ENCODE measurements at regions not wholly inside any gene's neighbourhood (a gene's known extent, or its start where the extent isn't known, plus 50 kb on each side); places are given as distances from the start of the nearest gene placed in this dataset.
"Not testable (repeated sequence)": the region's sequence is repeated elsewhere in the genome, so short reads cannot be mapped to it uniquely, and the experiment has no call there.

DNA sequence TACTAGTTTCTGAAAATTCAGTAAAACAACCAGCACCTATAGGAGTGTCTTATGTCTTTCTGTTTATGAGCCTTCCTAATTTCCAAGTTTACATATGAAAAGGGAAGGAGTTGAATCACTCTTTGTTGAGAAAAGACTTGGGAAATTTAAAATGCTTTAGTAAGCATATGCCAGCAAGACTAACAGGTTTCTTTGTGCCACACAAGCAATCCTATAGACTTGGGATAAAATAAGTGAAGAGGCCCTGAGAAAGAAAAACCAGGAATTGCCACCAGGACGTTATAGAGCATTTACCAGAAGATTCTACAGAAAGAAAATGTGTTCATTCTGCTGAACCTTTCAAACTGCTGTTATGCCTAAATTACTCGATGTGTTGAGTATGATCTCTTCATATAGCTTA lies 1099.1 kb downstream of the EPHA3 start:
- H3K4me1 ChIP-seq (ENCODE audit: control insufficient read depth, insufficient read depth, low read length); H3K27ac ChIP-seq (ENCODE audit: low read length); H3K27me3 ChIP-seq (ENCODE audit: control insufficient read depth, insufficient read depth); DNase-seq; intact Hi-C loops (cut with DNase I); H3K9me3 ChIP-seq (ENCODE audit: control insufficient read depth, low read length); ATAC-seq; H3K4me3 ChIP-seq (ENCODE audit: low read length): not testable (repeated sequence)
- WGBS = 57% methylated on average over 2 of the region's 2 CpGs

DNA sequence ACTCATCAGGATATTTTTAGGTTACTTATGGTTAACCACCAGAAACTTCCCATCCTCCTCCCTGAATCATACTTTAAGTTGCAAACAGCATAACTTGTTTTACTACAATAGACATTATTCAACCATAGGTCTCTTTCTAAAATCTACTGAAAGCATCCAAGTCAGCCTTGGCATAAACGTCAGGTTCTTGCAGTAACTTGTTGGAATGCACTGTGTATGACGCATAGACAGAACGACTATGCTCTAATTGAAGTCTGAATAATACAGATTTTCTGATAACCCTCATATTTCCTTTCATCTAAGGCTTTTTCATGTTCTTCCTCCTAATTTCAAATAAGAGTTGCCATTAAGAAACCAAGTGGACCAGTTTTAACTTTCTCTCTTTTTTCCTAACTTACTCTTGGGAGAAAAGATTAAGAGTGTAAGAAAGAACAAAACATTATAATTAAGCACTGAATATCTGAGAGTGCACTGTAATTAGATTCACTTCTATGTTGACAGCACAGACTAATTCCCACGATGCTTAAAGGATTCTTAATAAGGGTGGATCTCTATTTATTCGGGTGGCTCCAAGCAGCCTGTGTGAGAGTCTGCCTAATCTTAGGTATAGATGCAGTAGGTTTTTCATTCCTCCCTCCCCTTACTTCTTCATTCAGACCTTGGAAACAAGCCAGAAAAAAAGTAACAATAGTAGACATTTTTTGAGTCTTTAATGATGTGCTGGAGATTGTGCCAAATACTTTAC lies 1100.1 kb downstream of the EPHA3 start:
- intact Hi-C loops (cut with DNase I); H3K9me3 ChIP-seq (ENCODE audit: control insufficient read depth, low read length); H3K4me3 ChIP-seq (ENCODE audit: low read length); H3K27me3 ChIP-seq (ENCODE audit: control insufficient read depth, insufficient read depth); DNase-seq; H3K27ac ChIP-seq (ENCODE audit: low read length); H3K4me1 ChIP-seq (ENCODE audit: control insufficient read depth, insufficient read depth, low read length); ATAC-seq: not testable (repeated sequence)
- WGBS = 70% methylated on average over 5 of the region's 5 CpGs

DNA sequence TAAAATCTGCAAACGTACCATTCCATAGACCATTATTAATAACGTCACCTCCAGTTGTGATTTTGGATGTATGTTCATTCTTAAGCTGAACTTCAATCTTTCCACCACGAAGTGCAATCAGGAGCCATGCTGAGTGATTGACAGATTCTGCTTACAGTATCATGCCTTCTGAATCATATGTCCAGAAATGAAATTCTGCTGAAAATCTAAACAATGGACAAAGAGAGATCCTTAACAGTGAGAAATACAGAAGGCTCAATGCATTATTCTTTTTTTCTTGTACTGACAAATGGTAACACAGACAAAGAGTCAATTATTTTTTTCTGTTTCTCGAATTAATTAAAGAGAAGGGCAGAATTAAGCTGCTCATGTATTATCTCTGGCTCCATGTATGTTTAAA lies 1114.5 kb downstream of the EPHA3 start:
- H3K9me3 ChIP-seq (ENCODE audit: control insufficient read depth, low read length) = no peaks in the 10 kb centered on the region
- H3K4me1 ChIP-seq (ENCODE audit: control insufficient read depth, insufficient read depth, low read length) = no peaks in the 10 kb centered on the region
- intact Hi-C loops (cut with DNase I) = no loop called here
- H3K27me3 ChIP-seq (ENCODE audit: control insufficient read depth, insufficient read depth) = no peaks in the 10 kb centered on the region
- 56% methylated on average over 4 of the region's 4 CpGs for WGBS
- no peak for DNase-seq
- ATAC-seq = no peak
- no peak overlapping the region for H3K27ac ChIP-seq (ENCODE audit: low read length)
- no peak overlapping the region for H3K4me3 ChIP-seq (ENCODE audit: low read length)

DNA sequence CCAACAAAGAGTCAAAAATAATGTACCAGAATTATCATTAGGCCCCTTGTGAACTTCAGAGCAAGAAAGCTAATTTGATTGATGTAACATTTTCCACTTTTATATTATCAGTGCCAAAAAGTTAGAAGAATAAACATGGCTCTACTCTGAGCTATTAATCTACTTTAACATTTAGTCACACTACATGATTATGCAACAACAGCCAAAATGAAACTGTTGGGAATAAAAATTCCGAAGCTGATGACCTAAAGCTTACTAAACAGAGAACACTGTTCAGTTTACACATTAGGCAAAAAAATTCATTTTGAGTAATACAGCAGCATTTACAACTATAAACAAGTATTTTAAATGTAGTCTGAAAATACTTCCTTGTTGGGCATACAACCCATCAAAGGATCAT lies 1134.1 kb downstream of the EPHA3 start:
- WGBS = 49% methylated on average over 1 of the region's 1 CpG
- Histone ChIP-seq H3K27me3 (ENCODE audit: control insufficient read depth, insufficient read depth) (no peaks in the 10 kb centered on the region), H3K27ac (ENCODE audit: low read length) (no peak overlapping the region), H3K4me1 (ENCODE audit: control insufficient read depth, insufficient read depth, low read length) (no peaks in the 10 kb centered on the region), H3K9me3 (ENCODE audit: control insufficient read depth, low read length) (no peaks in the 10 kb centered on the region), H3K4me3 (ENCODE audit: low read length) (no peak overlapping the region)
- intact Hi-C loops (cut with DNase I) = no loop called here
- ATAC-seq (peak in 1 of 2 donors; percentile 72), DNase-seq (no peak)

DNA sequence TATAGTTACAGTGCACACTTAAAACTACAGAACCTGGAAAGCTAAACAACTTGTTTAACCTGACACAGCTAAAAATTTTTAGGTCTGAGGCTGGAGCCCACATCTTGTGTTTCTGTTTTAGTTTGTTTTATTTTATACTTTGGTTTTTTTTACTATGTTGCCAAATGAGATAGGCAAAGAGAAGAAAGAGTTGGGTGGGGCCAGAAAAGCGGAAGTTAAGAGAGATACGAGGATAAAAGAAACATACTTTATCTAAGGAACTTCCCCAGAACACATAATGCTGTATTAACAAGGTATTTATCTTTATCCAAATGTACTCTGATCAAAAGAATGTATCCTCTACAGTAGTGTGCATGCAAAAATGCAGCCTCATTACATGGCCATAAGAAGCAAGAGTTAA lies 1145.7 kb downstream of the EPHA3 start:
- 36% methylated on average over 2 of the region's 2 CpGs for WGBS

DNA sequence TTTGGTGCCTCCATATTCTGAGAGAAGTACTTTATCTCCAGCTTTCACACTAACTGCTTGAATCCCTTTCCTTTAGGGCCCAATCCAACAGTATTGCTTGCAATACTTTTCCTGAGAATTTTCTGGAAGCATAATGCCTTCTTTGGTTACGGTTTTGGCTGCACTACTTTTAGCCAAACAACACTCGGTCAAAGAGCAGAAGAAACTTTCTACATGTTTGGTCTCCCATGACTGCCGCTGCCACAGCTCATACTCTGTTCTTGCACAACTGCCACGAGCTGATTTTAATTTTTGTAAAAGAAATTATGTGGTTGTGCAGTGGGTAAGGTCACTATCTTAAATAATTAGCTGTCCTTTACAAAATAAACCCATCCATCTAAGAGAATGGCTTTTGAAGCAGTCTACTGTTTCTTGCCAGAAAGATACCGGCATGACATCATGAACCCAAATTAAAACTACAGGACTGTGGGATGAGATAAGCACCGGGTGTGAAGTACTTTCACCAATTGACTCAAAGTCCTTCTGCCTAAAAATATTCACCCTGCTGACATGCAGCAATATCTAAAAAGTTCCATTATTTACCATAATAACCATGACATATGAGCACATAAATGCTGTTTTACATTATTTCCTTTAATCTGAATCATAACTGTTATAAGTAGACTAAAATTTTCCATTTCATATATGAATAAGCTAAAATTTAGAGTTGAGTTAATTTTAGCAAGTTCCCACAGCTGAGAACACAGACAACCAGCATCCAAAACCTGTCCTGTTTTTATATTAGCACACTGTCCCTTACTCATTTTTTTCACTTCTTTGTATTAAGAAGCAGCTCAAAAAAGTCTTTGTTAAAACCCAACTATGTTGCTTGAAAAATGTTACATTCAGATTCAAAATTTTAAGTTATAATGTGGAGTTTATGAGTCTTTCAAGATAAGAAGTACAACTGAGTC lies 1154.3 kb downstream of the EPHA3 start:
- Histone ChIP-seq H3K4me1 (ENCODE audit: control insufficient read depth, insufficient read depth, low read length) (no peaks in the 10 kb centered on the region), H3K9me3 (ENCODE audit: control insufficient read depth, low read length) (no peaks in the 10 kb centered on the region), H3K4me3 (ENCODE audit: low read length) (no peak overlapping the region), H3K27me3 (ENCODE audit: control insufficient read depth, insufficient read depth) (no peaks in the 10 kb centered on the region), H3K27ac (ENCODE audit: low read length) (no peak overlapping the region)
- DNase-seq (no peak), ATAC-seq (peak; percentile 66 to 72)
- intact Hi-C loops (cut with DNase I) = no loop called here
- 54% methylated on average over 6 of the region's 6 CpGs for WGBS

More for the DNA sequence above, 1145.7 kb downstream of the EPHA3 start:
- no peak overlapping the region for H3K4me3 ChIP-seq (ENCODE audit: low read length)
- ATAC-seq (no peak), DNase-seq (no peak)
- H3K27ac ChIP-seq (ENCODE audit: low read length) = no peak overlapping the region
- no peaks in the 10 kb centered on the region for H3K4me1 ChIP-seq (ENCODE audit: control insufficient read depth, insufficient read depth, low read length)
- H3K27me3 ChIP-seq (ENCODE audit: control insufficient read depth, insufficient read depth) = no peaks in the 10 kb centered on the region
- intact Hi-C loops (cut with DNase I) = no loop called here
- no peaks in the 10 kb centered on the region for H3K9me3 ChIP-seq (ENCODE audit: control insufficient read depth, low read length)
